ENCODE measurements at regions not wholly inside any gene's neighbourhood (a gene's known extent, or its start where the extent isn't known, plus 50 kb on each side); places are given as distances from the start of the nearest gene placed in this dataset.

GRCh38 chr11:19458721-19459120, 218.0 kb upstream of the E2F8 start:
- TF ChIP-seq CTCF (IDR thresholded peaks at IDR 0.05; ENCODE audit: borderline replicate concordance, extremely low read depth, low read length, poor library complexity, severe bottlenecking) (no peak), EZH2 (IDR thresholded peaks at IDR 0.05; ENCODE audit: borderline replicate concordance, low read depth, low read length, severe bottlenecking) (no peak)
